ENCODE measurements at regions not wholly inside any gene's neighbourhood (a gene's known extent, or its start where the extent isn't known, plus 50 kb on each side); places are given as distances from the start of the nearest gene placed in this dataset.

GRCh38 chr2:5940596-5941535, 248.7 kb downstream of the SOX11 start:
- Histone ChIP-seq H3K4me1 (ENCODE audit: control insufficient read depth in 1 of 2, low read depth in 2 of 2) (no peaks in the 10 kb centered on the region), H3K27ac (no peak overlapping the region), H3K4me3 (no peak overlapping the region), H3K27me3 (replicated peaks; ENCODE audit: insufficient read depth) (no peaks in the 10 kb centered on the region), H3K36me3 (no peaks in the 10 kb centered on the region), H3K9me3 (no peaks in the 10 kb centered on the region)
- no peak for TF ChIP-seq CTCF (IDR thresholded peaks at IDR 0.05)
- no peak for ATAC-seq (ENCODE audit: insufficient number of reproducible peaks, low FRiP score, low read depth)
- no peak for DNase-seq (ENCODE audit: low spot score)

- Histone ChIP-seq H3K27ac (no peak overlapping the region), H3K4me3 (no peak overlapping the region), H3K9me3 (no peaks in the 10 kb centered on the region), H3K36me3 (no peaks in the 10 kb centered on the region), H3K4me1 (ENCODE audit: control insufficient read depth in 1 of 2, low read depth in 2 of 2) (no peaks in the 10 kb centered on the region), H3K27me3 (replicated peaks; ENCODE audit: insufficient read depth) (no peaks in the 10 kb centered on the region)
- DNase-seq (ENCODE audit: low spot score), result no peak
- TF ChIP-seq CTCF (IDR thresholded peaks at IDR 0.05), result no peak
- no peak for ATAC-seq (ENCODE audit: insufficient number of reproducible peaks, low FRiP score, low read depth)
These were observed 250.0 kb downstream of the SOX11 start for GRCh38 chr2:5942204-5942603.

GRCh38 chr2:5945742-5946141, 253.6 kb downstream of the SOX11 start:
- no peaks in the 10 kb centered on the region for H3K27me3 ChIP-seq (replicated peaks; ENCODE audit: insufficient read depth)
- H3K27ac ChIP-seq, result no peak overlapping the region
- H3K36me3 ChIP-seq, result no peaks in the 10 kb centered on the region
- no peak overlapping the region for H3K4me3 ChIP-seq
- TF ChIP-seq CTCF (IDR thresholded peaks at IDR 0.05), result no peak
- DNase-seq (ENCODE audit: low spot score) (no peak), ATAC-seq (ENCODE audit: insufficient number of reproducible peaks, low FRiP score, low read depth) (no peak)
- H3K4me1 ChIP-seq (ENCODE audit: control insufficient read depth in 1 of 2, low read depth in 2 of 2), result no peaks in the 10 kb centered on the region
- H3K9me3 ChIP-seq, result no peaks in the 10 kb centered on the region

- Histone ChIP-seq H3K27ac (no peak overlapping the region), H3K9me3 (no peaks in the 10 kb centered on the region), H3K27me3 (replicated peaks; ENCODE audit: insufficient read depth) (no peaks in the 10 kb centered on the region), H3K4me1 (ENCODE audit: control insufficient read depth in 1 of 2, low read depth in 2 of 2) (no peaks in the 10 kb centered on the region), H3K4me3 (no peak overlapping the region), H3K36me3 (no peaks in the 10 kb centered on the region)
- TF ChIP-seq CTCF (IDR thresholded peaks at IDR 0.05), result no peak
- DNase-seq (ENCODE audit: low spot score), result no peak
- ATAC-seq (ENCODE audit: insufficient number of reproducible peaks, low FRiP score, low read depth), result no peak
These were observed 254.3 kb downstream of the SOX11 start for GRCh38 chr2:5946225-5947115.

- H3K4me1 ChIP-seq (ENCODE audit: control insufficient read depth in 1 of 2, low read depth in 2 of 2), result no peaks in the 10 kb centered on the region
- ATAC-seq (ENCODE audit: insufficient number of reproducible peaks, low FRiP score, low read depth) (no peak), DNase-seq (ENCODE audit: low spot score) (no peak)
- H3K27me3 ChIP-seq (replicated peaks; ENCODE audit: insufficient read depth), result no peaks in the 10 kb centered on the region
- H3K4me3 ChIP-seq, result no peak overlapping the region
- TF ChIP-seq CTCF (IDR thresholded peaks at IDR 0.05), result no peak
- no peak overlapping the region for H3K27ac ChIP-seq
- no peaks in the 10 kb centered on the region for H3K9me3 ChIP-seq
- no peaks in the 10 kb centered on the region for H3K36me3 ChIP-seq
These were observed 258.6 kb downstream of the SOX11 start for GRCh38 chr2:5950736-5951135.
